SW 1271 (cell line): ENCODE measurements at regions not wholly inside any gene's neighbourhood (a gene's known extent, or its start where the extent isn't known, plus 50 kb on each side); places are given as distances from the start of the nearest gene placed in this dataset.
"Not testable (repeated sequence)": the region's sequence is repeated elsewhere in the genome, so short reads cannot be mapped to it uniquely, and the experiment has no call there.

ENCODE experiments used
- DNase-seq, 2 experiments: peaks; one replicate each; lab custom pipeline; 2025; lab: John Stamatoyannopoulos, UW

DNA sequence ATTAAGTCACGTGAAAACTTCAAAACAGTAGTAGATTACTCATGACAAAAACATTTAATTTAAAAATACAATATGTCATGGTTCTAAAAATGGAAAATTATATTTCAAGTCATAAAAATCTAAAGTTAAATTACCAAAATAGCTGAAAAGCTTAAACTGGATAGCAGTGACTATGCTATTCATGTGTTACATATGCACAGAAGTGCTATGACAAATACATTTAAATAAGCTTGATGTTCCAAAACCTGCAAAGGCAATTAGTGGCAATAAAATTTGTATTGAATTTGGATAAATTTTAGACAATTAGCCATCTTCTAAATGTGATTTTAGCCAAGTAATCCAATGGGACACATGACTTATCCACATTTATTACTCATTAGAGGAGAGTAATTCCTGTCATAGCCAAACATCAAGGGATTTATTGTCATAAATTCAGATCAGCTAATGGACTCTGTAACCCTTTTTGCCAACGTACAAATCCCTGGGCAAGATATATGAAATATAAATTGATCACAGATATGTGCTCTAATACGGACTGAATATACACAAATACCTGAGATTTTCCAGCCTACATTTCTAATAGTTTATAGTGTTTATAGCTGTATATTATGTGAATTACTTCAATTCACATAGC, 419.4 kb downstream of the ISL1 start:
- DNase-seq, result no peak

- DNase-seq, result no peak
Observed at GRCh38 chr5:51806677-51807076, 423.4 kb downstream of the ISL1 start.

DNA sequence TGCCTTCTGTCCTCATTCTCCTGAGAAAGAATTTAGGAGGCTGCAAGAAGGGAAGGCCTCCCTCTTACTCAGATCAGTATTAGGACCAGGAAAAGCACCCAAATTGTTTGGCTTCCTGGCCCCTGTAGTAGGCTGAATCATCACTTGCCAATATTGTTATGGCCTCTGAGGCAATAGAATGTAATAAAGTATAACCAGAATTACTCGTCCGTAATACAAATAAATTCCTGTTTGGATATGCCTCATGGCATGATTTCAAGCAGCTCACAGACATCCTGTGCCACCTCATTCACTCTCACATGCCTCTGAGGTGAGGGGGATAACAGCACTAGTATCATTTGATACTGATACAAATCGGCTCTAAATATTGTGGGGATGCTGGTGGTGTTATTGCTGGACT, 427.3 kb downstream of the ISL1 start:
- peak in 1 of 2 experiments; percentile 10 for DNase-seq

- DNase-seq, result no peak
Observed at GRCh38 chr5:51811883-51812471, 428.7 kb downstream of the ISL1 start.

- not testable (repeated sequence) for DNase-seq
Observed at GRCh38 chr5:51814817-51815216, 431.6 kb downstream of the ISL1 start.

DNA sequence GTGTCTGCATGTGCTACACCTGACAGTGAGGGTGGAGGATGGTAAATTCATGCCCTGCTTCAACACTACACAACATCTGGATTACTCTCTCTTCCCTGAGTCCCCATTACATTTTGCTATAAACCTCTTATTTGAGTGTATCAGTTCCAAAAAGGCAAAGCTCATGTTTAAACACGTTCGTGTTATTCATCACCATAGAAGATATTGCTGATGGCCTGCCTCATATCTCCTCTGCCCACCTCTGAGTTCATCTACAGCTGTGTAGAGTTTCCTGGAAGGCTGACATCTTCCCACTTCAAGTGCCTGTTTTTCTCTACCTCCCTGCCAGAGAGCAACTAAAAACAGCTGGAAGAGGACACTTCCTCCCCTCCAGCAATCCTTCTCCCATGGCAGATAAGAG, 433.2 kb downstream of the ISL1 start:
- DNase-seq, result no peak

GRCh38 chr5:51821697-51822096, 438.4 kb downstream of the ISL1 start:
- DNase-seq, result no peak

DNA sequence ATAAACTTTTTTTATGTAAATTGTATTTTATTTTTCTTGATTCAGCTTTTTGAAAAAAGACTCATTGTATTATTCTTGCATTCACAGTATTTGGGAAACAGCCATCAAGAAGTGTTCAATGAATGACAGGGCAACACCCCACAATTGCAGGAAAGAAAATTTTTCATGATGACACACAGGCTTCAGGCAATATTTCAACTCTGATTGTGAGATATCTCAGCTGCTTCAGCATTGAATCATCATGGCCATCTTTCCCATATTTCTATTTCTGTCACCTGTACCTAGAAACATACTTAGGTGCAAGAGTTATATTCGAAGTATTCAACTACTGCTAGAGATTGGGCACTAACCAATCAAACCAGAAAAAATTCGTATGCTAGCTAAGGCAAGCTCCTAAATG, 446.0 kb downstream of the ISL1 start:
- peak; percentile 57 to 85 for DNase-seq

GRCh38 chr5:51829691-51830090, 446.4 kb downstream of the ISL1 start:
- DNase-seq, result no peak

GRCh38 chr5:51832934-51833470, 449.8 kb downstream of the ISL1 start:
- no peak for DNase-seq

DNA sequence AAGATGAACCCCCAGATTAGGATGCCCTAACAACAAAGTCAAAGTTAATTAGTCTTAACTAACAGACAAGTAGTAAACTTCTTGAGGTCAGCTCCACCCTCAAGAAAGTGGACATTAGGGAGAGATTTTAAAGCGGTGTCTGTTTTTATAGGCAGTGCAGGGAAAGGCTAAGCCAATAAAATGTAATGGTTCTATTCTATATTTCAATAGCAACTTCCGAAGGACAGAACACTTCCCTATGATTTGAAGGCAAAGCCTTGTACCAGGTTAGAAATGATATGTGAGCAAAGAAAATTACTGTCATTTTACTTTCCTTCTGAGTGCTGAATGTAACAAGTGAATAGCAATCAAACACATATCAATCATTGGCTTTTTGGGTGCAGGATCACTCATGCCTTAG, 455.2 kb downstream of the ISL1 start:
- no peak for DNase-seq

DNA sequence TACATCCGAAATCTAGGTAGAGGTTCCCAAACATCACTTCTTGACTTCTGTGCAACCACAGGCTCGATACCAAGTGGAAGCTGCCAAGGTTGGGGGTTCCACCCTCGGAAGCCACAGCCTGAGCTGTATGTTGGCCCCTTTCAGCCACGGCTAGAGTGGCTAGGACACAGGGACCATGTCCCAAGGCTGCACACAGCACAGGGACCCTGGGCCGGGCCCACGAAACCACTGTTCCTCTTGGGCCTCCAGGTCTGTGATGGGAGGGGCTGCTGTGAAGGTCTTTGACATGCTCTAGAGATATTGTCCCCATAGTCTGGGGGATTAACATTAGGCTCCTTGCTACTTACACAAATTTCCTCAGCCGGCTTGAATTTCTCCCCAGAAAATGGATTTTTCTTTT, 460.6 kb downstream of the ISL1 start:
- DNase-seq, result no peak

GRCh38 chr5:51846015-51846414, 462.8 kb downstream of the ISL1 start:
- DNase-seq, result no peak

- DNase-seq, result no peak
Observed at GRCh38 chr5:51859624-51860023, 476.4 kb downstream of the ISL1 start.

- no peak for DNase-seq
Observed at GRCh38 chr5:51860532-51861018, 477.3 kb downstream of the ISL1 start.

DNA sequence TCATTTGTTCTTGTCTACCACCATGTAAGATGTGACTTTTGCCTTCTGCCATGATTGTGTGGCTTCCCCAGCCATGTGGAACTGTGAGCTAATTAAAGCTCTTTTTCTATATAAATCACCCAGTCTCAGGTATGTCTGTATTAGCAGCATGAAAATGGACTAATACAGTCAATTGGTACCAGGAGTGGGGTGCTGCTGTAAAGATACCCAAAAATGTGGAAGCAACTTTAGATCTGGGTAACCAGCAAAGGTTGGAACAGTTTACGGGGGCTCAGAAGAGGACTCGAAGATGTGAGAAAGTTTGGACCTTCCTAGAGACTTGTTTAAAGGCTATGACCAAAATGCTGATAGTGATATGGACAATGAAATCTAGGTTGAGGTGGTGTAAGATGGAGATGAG, 488.9 kb downstream of the ISL1 start:
- no peak for DNase-seq

- no peak for DNase-seq
Observed at GRCh38 chr5:51881901-51882300, 498.7 kb downstream of the ISL1 start.

- no peak for DNase-seq
Observed at GRCh38 chr5:51882647-51883046, 499.4 kb downstream of the ISL1 start.

DNA sequence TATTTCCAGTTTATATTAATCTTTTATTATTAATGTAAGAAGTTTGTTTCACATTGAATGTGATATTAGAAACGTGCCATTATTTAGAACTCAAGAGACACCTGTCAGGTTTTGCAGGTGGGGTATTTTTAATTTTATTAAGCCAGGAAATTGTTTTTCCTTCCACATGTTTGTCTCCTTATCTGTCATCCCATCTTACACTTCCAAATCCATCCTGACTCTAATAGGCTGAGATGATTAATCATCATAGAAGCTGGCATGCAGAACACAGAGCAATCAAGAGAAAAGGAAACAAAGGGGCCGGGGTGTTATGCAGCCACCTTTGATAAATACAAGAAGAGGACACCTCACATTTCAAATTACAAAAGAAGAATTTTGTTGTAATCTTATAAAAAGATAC, 506.5 kb downstream of the ISL1 start:
- no peak for DNase-seq

GRCh38 chr5:51890435-51891116, 507.3 kb downstream of the ISL1 start:
- DNase-seq, result no peak

- DNase-seq, result no peak
Observed at GRCh38 chr5:51892680-51893079, 509.4 kb downstream of the ISL1 start.

DNA sequence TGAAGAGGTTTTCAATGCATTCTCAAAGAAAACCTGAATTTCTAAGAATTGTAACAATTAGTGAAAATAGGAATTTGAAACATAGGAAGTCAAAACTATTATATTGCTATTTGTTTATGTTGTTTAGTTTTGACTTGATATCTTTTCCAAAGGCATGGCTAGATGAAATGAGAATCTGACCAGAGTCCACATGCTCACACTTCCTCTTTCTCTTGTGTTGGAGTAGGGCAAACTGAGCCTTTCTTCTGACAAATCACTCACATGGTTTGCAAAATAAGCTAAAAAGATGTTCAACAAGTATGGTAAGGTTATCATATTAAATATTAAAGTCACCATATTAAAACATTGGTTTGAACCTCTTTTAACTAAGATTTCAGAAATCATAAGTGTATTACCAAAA, 512.6 kb downstream of the ISL1 start:
- DNase-seq, result no peak

GRCh38 chr5:51902512-51902911, 519.3 kb downstream of the ISL1 start:
- DNase-seq, result no peak
